CD4-positive, alpha-beta T cell treated with Interleukin-1 beta for 1 hour (primary cell): ENCODE measurements at regions not wholly inside any gene's neighbourhood (a gene's known extent, or its start where the extent isn't known, plus 50 kb on each side); places are given as distances from the start of the nearest gene placed in this dataset.
A peak's percentile ranks its signal among the peaks of the same experiment; 100 is the strongest.

Source experiments
- DNase-seq, 2 donors: peaks; one replicate each; pipeline ENCODE4 v3.0.0-alpha.2; 2020 to 2022

GRCh38 chr5:125720348-125720685 is 702.9 kb upstream of the GRAMD2B start:
- no peak for DNase-seq

GRCh38 chr5:125720721-125721120 is 702.5 kb upstream of the GRAMD2B start:
- no peak for DNase-seq

- DNase-seq, result no peak
Measured at GRCh38 chr5:125722550-125722949, 700.7 kb upstream of the GRAMD2B start.

GRCh38 chr5:125725691-125726090 is 697.5 kb upstream of the GRAMD2B start:
- DNase-seq, result no peak

GRCh38 chr5:125743939-125744338 is 679.3 kb upstream of the GRAMD2B start:
- no peak for DNase-seq

DNA sequence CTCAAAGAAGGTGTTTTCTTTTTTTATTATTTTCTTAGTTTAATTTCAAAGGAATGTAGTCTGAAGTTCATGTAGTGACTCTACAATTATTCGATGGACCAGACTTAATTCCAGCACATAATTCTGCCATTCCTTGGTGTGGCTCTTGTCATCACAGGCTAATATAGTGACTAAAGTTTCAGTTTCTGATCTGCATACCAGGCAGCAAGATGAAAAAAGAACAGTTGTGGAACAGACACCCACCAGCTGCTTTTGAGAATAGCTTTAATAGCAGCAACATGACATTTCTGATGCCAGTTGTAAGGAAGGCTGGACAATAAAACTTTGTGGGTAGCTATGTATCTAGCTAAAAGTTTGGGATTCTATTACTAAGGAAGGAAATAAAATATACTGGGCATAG is 676.3 kb upstream of the GRAMD2B start:
- DNase-seq, result no peak

DNA sequence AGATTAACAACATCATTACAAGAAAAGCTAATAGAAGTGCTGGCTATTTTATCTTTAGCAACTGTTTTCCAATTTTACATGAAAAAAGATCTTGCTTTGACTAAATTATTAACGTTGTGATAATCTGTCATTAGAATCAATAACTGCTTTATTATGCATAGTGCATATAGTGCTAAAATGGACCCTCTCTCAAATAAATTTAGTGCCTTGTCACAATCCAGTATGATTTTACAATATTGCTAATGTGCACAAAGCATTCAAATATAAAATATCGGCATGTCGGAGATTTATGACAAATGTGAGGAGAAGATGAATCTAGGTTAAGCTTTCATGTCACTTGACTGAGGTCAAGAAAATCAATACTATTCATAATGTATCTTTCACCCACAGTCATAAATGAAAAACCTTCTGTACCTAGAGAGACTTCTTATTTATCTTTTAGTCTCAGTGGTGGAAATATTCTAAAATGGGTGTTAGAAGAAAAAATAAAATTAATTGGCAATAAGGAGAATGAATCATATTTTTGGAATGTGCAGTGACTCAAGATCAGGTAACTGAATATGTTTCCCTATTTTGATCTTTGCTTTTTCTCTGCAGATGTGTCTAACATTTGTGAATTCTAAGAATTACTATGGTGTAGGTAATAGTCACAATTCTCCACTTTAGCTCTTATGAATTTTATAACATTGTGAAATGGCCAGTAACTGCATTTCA is 672.9 kb upstream of the GRAMD2B start:
- no peak for DNase-seq

- DNase-seq, result no peak
Measured at GRCh38 chr5:125750861-125751186, 672.4 kb upstream of the GRAMD2B start.

DNA sequence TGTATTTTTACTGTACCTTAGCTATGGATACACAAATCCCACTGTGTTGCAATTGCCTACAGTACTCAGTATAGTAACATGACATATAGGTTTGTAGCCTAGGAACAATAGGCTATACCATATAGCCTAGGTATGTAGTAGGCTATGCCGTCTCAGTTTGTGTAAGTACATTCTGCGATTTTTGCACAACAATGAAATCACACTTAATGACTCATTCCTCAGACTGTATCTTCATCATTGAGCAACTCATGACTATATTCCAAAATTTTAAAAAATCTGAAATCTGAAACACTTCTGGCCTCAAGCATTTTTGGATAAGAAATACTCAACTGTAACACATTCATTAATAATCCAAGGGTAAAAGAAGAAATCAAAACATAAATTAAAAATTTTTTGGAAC is 666.8 kb upstream of the GRAMD2B start:
- no peak for DNase-seq

DNA sequence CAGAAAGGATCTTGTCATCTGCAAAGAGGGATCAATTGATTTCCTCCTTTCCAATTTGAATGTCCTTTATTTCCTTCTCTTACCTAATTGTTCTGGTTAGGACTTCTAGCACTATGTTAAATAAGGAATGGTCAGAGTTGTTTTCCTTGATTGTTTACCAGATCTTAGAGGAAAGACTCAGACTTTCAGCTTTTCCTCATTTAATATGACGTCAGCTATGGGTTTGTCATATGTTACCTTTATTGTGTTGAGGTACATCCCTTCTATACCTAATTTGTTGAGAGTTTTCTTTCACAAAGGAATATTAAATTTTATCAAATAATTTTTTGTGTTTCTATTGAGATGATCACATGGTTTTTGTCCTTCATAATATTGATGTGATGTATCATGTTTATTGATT is 656.5 kb upstream of the GRAMD2B start:
- no peak for DNase-seq

GRCh38 chr5:125775896-125776295 is 647.3 kb upstream of the GRAMD2B start:
- DNase-seq, result no peak

DNA sequence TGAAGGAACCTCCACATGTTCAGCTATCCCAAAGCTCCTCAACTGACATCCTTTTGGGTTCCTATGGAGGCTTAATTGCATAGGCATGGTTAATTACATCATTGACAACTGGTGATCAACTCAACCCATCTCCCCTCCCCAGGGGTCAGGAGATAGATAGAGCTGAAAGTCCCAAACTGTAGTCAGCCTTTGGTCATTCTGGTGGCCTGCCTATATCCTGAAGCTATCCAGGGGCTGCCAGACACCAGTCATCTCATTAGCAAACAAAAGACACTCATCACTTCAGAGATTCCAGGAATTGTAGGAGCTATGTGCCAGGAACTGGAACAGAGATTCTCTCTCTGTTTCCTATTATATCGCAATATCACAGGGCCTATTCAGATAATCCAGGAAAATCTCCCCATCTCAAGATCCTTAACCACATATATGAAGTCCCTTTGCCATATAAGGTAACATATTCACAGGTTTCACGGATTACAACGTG is 646.5 kb upstream of the GRAMD2B start:
- DNase-seq, result no peak

DNA sequence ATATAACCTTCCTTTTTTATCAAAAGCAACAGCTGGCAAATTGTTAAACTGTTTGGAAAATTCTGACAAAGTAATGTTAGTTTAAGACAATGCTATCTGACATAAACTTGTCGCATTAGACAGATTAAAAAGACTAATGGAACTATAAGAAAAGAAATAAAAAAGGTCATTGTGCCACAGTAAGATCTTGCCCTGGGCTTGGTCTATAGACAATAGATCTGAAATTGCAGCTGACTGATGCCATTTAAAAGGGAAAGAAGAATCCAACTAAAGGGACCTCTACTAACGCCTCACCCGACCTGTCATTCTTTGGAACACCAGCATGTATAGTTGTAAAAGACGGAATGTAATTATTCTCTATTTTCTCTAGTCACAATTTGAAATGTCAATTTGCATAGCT is 644.4 kb upstream of the GRAMD2B start:
- DNase-seq, result no peak

DNA sequence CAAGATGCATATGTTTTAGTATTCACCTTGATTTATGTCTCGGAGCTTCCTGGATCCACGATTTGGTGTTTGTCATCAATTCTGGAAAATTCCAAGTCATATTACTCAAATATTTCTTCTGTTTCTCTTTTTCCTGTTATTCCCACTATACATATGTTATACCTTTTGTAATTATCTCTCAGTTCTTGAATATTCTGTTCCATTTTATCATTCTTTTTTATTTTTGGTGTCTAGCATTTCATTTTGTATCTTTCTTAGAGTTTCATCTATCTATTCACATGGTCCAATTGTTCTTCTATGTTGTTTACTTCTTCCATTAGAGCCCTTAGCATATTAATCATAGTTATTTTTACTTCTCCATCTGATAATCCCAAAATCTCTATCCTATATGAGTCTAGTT is 637.8 kb upstream of the GRAMD2B start:
- no peak for DNase-seq

GRCh38 chr5:125786021-125786420 is 637.2 kb upstream of the GRAMD2B start:
- no peak for DNase-seq

- no peak for DNase-seq
Measured at GRCh38 chr5:125793470-125793869, 629.7 kb upstream of the GRAMD2B start.

- DNase-seq, result no peak
Measured at GRCh38 chr5:125794922-125795321, 628.3 kb upstream of the GRAMD2B start.

DNA sequence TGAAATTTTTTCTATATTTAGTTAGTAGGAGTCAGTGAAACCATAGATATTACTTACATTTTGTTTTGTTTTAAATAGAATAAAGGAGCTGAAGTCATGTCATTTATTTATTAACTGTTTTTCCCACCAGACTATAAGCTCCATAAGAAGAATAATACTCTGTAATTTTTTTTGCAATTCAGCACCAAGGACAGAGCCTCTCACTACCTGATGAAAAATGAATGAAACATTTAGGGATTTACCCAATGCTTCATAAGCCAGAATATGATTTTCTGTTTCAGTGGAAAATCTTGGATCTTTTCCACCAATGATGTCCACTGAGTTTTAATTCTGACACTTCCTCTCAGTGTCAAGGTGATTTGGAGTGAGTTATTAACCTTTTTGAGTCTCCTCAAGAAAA is 624.9 kb upstream of the GRAMD2B start:
- no peak for DNase-seq

GRCh38 chr5:125812651-125813050 is 610.6 kb upstream of the GRAMD2B start:
- DNase-seq, result no peak

GRCh38 chr5:125813221-125813974 is 609.8 kb upstream of the GRAMD2B start:
- DNase-seq, result no peak

DNA sequence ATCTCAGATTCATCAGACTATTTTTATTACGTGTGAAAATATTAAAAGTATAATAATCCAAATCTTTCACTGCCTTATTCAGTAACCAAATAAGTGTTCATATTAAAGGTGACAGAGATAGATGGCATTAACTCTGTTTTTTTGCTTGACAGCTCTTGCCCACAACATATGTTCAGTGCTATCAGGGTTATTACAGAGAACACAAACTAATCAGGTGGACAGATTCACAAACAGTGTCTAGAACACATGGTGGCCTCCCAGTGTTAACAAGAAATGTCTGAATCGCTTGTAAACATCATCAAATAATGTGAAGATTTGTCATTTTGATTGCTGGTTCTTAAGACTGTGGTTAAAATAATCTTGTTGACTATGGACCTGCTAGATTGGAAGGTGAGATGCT is 609.1 kb upstream of the GRAMD2B start:
- no peak for DNase-seq

DNA sequence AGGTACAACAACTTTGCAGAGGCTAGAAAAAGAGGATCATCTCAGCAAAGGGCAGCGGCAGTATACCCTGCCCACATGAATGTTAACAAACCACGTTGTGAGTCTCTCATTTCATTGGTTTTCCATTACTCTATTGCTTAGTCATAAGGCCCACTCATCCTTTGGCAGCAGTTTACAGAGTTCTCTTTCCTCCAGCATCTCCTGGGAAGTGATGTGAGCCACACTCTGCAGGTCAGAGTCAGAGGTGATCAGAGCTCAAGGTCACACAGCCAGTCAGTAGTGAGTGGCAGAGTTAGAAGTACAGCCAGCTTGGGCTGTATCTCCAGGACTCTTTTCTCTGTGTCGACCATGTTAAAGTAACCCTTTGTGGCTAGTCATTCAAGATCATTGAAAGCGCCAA is 599.6 kb upstream of the GRAMD2B start:
- DNase-seq, result no peak

GRCh38 chr5:125826214-125826613 is 597.0 kb upstream of the GRAMD2B start:
- no peak for DNase-seq

DNA sequence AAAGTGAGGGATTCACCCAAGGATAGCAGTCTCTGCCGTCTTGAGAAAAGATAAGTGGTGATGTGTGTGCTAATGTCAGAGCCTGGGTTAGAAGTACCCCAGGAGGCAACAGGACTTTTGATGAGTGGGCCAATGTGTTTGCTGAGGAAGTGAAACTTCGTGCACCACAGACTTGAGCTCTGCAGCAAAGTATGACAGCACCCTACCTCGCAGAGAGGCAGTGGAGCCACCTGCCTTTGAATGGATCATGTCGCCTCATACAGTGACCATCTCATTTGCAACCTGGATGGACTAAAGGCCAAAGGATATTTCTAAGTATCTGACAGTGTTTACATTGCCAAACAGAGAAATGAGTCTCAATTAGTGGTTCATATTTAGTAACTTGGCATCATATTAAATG is 593.9 kb upstream of the GRAMD2B start:
- DNase-seq, result peak in 1 of 2 donors; percentile 44

- no peak for DNase-seq
Measured at GRCh38 chr5:125833398-125833797, 589.8 kb upstream of the GRAMD2B start.
